HG03575 (cell line): ENCODE measurements at regions not wholly inside any gene's neighbourhood (a gene's known extent, or its start where the extent isn't known, plus 50 kb on each side); places are given as distances from the start of the nearest gene placed in this dataset.
"Not testable (repeated sequence)": the region's sequence is repeated elsewhere in the genome, so short reads cannot be mapped to it uniquely, and the experiment has no call there.

Experiments used
- ATAC-seq: cut with Tn5 transposase; IDR thresholded peaks from one replicate; pipeline ENCODE4 v1.9.1; 2021; ENCODE audit not compliant: unreplicated experiment, insufficient number of reproducible peaks, low FRiP score; ENCODE audit errors: extremely low read depth

DNA sequence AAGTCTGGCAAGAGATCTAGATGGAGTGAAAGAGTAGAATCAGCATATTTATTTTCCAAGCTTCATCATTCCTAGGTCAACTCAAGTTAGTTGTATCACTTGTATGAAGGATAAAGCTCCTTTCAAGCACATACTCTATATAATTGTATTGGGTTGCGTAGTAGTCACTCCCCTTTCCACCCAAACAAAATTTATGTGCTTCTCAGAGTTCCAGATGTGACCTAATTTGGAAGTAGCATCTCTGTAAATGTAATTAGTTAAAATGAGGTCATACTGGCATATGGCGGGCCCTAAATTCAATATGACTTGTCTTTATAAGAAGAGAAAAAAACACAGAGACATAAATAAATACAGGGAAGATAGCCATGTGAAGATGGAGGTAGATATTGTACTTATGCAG lies 226.8 kb upstream of the CHORDC1 start:
- ATAC-seq = no peak

DNA sequence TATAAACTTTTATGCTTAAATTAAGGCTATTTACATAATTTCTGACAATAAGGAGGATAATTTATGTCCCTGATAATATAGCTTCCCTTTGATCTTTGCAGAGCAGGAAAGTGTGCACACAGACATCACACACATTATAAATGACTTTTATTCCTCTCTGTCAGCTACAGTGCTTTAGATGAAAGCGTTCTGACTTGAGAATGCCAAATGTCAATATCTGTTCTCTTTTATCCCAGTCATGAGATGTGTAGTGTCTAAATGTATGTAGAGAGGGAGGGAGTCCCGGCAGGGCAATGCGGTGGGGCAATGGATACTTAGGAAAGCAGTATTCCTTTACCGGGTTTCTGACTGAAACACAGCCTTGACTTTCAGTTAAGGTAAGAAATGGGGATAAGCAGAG lies 225.4 kb upstream of the CHORDC1 start:
- no peak for ATAC-seq

DNA sequence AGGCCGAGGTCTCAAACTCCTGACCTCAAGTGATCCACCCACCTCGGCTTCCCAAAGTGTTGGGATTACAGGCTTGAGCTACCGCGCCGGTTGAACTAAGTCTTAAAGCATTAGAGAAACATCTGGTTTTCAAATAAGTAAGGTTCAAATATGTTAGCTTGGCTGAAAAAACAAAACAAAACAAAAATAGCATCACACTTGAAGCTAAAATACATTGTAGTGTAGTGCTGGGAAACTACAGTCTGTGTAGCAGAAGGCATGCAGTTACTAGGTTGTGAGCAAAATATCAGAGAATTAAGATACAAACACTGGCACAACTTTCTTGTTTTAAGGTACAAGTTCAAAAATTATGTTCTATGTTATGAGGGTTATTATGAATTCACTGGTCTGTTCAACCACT lies 224.8 kb upstream of the CHORDC1 start:
- no peak for ATAC-seq

DNA sequence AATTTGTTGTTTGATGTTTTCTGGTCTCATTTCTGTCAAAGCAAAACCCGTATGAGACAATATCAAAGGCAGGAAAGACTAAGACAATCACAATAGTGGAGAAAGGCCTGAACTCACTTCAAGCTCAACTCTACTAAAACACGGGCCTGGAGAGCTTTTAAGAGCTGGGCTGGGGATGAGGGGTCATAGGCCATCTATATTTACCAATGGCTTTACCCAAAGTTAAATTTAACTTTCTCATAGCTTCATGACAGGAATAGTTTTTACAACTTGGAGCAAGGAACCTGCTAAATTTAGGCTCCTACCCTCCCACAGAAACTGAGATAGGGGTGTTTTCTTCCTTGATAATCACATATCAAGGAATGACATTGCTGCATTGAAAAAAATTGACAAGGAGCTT lies 223.4 kb upstream of the CHORDC1 start:
- no peak for ATAC-seq

DNA sequence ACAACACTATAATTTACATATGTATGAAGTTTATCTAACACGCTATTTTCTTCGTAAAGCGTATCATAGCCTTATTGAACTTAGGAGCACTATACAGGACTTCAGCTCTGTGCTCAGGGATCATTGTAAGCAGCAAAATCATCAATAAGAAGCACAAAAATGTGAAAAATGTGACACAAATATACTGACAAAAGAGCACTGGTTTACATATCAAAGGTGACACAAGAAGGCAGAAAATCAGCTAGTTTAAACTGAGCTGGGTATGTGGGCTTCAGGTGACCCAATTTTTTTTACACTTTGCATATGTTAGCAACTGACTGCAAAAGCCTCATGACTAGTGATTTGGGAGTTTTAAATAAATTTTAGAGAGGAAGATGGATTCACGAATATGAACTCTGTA lies 215.2 kb upstream of the CHORDC1 start:
- ATAC-seq = no peak

DNA sequence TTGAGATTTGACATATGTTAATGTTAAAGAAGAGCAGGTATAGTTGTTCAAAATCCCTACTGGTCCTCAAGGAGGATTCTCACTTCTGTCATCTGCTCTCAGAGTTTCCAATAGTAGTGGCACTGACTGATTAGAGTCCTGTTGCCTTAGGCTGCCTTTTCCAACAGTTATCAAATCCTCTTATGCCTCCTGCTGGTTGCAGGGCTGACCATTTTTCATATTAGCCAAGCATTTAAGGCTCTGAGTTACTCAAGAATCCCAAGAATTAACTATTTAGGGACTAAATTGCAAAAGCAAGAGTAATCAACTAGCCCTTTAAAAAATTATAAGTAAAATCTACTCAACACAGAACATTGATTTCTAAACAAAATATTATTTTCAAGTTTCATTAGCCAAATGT lies 212.0 kb upstream of the CHORDC1 start:
- ATAC-seq = no peak

DNA sequence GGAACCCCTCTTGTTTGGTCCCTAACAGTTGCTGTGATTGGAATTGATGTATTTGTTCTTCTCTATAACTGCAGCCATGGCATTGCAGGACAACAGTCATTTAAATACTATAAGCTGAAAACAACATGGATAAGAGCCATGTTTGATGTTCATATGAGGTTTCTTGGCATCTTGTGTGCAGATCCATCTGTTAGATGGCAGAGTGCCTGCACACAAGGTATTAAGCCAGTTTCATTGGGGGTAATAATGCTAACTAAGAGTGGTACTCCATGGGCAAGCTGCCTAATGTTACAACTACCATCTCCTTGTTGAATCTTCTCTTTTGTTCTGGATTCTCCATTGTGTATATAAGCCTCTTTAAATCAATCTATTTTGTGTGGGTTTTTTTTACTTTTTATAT lies 206.0 kb upstream of the CHORDC1 start:
- no peak for ATAC-seq

DNA sequence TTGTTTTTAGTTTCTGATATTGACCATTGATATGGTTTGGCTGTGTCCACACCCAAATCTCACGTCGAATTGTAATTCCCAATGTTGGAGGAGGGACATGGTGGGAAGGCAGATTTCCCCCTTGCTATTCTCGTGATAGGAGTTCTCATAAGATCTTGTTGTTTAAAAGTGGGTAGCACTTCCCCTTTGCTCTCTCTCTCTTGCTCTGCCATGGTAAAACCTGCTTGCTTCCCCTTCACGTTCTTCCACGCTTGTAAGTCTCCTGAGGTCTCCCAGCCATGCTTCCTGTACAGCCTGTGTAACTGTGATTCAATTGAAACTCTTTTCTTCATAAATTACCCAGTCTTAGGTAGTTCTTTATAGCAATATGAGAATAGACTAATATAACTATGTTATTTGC lies 203.6 kb upstream of the CHORDC1 start:
- no peak for ATAC-seq

DNA sequence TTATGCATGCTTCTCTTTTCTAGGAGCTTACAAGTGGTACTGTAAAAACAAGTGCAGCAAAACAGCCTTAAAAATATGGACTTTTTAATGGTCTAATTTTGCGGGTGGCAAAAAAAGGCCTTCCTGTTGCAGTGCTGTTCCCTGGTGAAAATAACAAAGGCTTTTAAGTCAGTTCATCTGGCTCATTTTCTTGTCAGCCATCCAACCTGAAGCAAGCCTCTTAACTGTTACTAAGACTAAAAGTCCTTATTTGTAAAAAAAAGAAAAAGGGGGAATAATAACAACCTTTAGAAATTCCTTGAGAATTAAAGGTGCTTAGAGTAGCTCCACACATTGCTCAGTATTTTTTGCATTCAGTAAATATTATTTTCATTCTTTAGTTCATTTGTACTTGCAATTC lies 200.5 kb upstream of the CHORDC1 start:
- no peak for ATAC-seq

DNA sequence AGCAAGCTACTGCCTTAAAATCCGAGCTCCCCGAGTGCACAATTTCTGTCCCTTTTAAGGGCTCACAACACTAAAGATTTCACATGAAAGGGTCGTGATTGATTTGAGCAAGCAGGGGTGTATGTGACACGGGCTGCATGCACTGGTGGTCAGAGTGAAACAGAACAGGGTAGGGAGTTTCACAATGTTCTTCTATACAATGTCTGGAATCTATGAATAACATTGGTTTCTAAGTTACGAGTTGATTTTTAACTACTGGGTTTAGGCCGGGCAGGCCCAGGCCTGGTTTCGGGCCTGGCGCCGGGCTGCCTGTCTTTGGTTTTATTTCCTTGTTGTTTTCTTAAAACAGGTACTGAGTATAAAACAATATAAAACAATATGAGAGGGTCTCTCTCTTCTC lies 199.9 kb upstream of the CHORDC1 start:
- ATAC-seq = not testable (repeated sequence)

DNA sequence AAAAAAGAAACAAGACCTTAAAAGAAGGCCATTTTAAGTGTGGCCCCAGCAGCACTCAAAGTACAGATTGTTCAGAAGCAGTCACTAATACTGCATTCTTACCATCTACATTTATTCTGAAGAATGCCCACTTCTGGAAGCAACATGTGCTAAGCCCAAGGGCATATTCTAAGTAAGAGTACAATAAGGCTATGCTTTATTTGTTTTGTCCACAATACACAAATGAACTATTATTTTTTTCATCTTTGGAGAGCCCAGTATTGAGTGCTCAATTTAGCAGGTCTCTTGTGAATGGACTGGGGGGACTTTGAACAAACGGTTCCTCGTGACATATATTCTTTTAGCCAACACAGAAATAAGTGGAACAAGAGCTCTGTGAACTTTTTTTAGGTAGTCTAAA lies 191.4 kb upstream of the CHORDC1 start:
- ATAC-seq = no peak

DNA sequence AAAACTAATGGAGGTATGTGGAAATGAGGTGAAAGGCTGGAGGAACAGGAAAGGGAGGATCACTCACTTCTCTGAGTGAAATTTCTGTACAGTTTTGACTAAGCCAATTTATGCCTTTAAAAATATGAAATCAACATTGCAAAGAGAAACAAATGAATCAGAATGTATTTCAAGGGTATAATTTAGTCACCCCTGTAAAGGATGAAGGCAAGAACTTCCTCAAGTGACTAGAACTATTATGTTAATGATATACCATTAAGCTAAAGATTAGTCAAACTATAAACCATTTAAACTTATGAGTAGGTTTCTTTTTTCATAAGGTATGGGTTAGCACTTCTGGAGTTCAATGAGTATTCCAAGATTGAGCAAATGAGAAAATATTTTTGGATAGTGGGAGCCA lies 184.5 kb upstream of the CHORDC1 start:
- ATAC-seq = no peak

DNA sequence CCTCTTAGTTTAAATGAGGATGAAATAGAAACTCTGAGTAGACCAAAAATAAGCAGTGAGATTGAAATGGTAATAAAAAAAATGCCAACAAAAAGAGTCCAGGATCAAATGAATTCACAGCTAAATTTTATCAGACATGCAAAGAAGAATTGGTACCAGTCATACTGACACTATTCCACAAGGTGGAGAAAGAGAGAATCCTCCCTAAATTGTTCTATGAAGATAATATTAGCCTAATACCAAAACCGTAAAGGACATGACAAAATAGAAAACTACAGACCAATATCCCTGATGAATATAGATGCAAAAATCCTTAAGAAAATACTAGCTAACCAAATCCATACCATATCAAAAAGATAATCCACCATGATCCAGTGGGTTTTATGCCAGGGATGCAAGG lies 169.8 kb upstream of the CHORDC1 start:
- no peak for ATAC-seq

DNA sequence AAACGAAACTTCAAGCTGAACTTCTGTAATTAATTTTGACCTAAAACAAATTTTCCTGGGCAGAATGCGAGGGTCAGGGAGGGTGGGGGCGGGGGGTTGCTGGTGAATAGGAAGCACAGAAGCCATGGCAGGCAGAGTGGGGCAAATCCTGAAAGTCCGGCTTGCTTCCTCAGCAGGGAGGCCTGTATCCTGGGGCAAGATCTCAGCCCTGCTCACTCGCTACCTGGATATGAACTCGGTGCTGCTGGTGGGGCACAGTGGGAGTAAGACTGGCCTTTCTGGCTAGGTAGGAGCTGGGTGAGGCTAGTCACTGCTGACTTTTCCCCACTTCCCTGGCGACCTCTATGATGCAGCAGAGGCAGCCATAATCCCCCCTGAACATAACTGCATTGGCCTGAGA lies 168.9 kb upstream of the CHORDC1 start:
- ATAC-seq = no peak

DNA sequence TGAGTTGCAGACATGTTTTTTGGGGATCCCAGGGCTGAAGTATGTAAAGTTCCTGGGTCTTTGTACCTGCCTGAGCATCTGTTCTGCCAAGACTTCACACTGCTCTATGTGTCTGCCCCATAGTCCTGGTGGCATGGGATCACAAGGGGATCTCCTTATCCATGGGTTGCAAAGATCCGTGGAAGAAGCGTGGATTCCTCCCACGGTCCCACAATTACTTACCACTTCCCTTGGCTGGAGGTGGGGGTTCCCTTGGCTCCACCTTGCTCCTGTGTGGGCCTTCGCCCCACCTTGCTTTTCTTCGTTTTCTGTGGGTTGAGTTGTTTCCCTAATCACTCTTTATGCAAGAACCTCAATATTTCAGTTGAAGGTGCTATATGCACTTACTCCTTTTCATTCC lies 157.4 kb upstream of the CHORDC1 start:
- no peak for ATAC-seq

DNA sequence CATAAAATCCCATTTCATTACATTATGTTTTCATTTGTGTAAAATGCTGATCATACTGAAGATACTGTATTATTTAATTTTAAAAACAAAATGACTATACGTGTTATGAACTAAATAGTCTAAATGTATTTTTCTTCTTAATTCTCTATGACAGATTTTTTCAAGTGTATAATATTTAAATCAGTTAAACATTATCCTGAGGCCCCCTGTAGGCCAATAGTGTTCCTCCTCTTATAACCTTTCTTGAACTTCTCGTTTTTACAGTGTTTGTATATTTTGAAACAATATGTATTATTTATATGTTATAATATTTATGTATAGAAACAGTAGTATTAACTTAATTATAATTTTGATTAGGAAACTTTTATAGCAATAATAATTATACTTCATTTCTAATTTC lies 151.1 kb upstream of the CHORDC1 start:
- ATAC-seq = no peak

DNA sequence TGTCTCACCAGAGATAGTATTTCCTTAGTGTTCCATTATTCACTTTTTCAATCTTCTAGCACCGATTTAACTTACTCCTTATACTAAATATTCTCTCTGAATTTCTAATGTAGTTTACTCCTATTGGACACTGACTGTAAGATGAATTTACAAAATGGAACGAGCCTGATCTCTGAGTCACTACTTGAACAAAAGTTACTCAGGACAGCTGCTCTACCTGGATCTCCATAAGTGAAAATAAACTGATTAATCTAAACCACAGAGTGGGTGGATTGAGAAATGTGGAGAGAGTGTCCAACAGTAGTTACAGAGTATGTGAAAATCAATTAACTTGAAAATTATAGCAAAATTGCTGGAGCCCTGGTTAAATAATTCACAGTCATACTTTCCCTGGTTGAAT lies 141.7 kb upstream of the CHORDC1 start:
- ATAC-seq = no peak

DNA sequence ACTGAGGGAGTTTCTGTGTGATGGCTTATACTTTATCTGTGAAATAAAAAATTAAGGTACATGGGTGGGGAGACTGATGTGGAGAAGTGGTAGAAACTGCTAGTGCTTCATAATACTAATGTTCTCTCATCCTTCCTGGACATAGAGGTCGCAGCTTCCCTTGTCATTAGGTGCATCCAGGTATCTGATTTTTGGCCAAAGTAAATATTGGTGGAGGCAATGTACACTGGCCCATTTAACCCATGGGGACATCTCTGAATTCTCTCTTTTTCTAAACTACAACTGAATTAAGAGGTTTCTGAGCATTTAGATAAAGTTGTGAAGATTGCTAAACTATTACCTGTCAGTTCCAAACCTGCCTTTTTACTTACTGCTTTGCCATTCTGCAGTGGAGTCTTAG lies 140.9 kb upstream of the CHORDC1 start:
- no peak for ATAC-seq

DNA sequence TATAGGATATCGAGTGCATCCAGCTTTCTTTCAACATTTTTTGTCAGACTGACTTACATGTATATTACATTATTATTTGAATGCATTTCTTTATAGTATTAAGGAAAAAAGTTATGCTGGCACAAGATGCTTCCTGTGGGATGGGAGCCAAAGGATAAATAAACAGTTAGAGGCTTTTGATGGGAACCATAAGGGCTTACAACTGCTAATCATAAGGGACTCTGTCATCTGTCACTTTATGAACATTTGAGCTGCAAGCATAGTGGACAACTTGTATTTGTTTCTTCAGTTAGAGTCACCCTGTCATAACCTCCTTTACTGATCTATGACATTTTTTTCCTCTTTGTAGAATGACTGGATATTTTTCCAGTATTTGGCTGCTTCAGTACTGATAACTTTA lies 132.4 kb upstream of the CHORDC1 start:
- no peak for ATAC-seq

DNA sequence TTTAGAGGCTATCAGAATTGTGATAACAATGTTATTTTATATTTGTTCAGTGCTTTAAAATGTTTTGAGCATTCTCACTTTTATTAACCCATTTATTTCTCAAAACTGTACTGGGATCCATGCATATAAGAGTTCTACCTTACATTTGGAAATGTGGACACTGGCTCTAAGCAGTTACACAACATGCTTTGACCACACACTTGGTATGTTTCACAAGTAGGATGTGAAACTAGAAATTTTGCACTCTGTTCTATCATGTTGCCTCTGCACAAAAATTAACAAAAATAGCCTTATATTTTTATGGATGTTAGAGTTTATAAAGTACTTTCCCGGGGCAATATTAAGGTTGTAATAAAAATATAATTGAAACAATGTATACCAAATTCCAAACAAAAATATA lies 126.9 kb upstream of the CHORDC1 start:
- no peak for ATAC-seq

DNA sequence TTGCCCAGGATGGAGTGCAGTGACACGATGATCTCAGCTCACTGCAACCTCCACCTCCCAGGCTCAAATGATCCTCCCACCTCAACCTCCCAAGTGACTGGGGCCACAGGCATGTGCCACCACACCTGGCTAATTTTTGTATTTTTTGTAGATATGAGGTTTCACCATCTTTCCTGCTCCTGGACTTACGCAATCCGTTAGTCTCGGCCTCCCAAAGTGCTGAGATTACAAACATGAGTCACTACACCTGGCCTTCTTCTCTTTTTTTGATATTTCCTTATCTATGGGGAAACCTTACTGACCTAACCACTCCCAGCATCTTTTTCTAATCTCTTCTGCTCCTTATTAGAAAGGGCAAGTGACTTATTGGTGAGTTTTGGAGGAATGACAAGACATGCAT lies 121.7 kb upstream of the CHORDC1 start:
- ATAC-seq = no peak

DNA sequence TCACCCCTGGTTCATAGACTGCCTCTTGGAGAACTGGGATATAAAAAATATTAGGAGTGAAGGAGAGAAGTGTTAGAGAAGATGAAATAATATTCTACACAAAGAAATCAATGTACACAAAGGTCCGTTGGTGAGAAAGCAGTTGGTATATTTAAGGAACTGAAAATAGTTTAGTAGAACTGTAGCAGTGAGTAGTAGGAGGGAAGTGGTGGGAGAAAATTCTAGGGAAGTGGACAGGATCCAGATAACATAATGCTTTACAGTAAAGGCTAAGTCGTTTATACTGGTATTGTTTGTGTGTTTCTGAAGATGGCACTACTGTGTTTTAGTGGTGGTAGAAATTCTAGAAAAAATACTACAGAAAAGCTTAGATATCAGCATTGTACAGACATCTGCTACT lies 120.8 kb upstream of the CHORDC1 start:
- ATAC-seq = no peak
